ENCODE measurements at regions not wholly inside any gene's neighbourhood (a gene's known extent, or its start where the extent isn't known, plus 50 kb on each side); places are given as distances from the start of the nearest gene placed in this dataset.

DNA sequence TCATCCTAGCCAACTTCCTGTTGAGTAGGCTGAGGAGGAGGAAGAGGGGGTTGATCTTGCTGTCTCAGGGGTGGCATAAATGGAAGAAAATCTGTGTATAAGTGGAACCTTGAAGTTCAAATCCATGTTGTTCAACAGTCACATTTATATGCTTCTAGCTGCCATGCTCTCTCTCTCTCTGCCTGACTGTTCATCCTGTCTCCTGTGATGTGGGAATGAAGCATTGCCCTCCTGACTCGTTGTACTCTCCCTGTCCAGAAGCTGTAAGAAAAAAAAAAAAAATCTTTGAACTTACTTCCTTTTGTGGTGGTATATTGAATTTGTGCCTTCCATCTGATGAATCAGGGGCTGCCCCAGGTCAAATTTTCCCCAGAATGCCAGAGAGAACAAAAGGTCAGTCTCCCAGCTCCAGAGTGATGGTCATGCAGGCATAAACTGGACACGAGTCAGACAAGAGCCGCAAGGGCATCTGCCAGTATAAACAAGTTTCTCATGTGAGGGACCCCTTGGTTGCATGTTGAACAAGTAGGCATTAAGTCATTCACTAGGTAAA is 257.0 kb downstream of the IDS start:
- no peak for TF ChIP-seq CTCF (IDR thresholded peaks at IDR 0.05)
- no peak for TF ChIP-seq POLR2A (IDR thresholded peaks at IDR 0.05)
- DNase-seq, result no peak
- H3K27me3 ChIP-seq, result no peaks in the 10 kb centered on the region
- no peak overlapping the region for H3K4me3 ChIP-seq (replicated peaks in 1 of 3)
- 54 to 61% methylated on average over 3 of the region's 3 CpGs for WGBS, 2 donors
- no peaks in the 10 kb centered on the region for H3K9me3 ChIP-seq
- H3K4me1 ChIP-seq, result no peaks in the 10 kb centered on the region
- H3K36me3 ChIP-seq, result no peaks in the 10 kb centered on the region
- intact Hi-C loops (cut with DNase I), result no loop called here
- H3K27ac ChIP-seq, result no peak overlapping the region

DNA sequence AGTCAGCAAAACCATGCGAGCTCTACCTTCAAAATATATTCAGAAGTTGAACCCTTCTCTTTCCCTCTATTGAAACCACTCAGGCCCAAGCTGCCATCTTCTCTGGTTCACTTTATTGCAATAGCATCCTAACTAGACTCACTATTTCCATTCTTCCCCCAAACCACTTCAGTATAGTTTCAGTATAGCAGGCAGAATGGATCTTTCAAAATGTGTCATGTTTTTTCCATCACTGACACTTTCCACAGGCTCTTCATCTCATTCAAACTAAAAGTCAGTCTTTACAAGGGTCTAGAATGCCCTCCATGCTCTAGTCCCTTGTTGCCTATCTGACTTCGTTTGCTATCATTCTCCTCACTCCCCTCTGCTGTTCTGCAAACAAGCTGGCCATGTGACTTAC is 274.4 kb downstream of the IDS start:
- Histone ChIP-seq H3K27ac (no peak overlapping the region), H3K9me3 (no peaks in the 10 kb centered on the region), H3K4me3 (replicated peaks in 1 of 3) (no peak overlapping the region), H3K36me3 (no peaks in the 10 kb centered on the region), H3K4me1 (no peaks in the 10 kb centered on the region), H3K27me3 (no peaks in the 10 kb centered on the region)
- no peak for DNase-seq
- intact Hi-C loops (cut with DNase I), result no loop called here
- 71 to 74% methylated on average over 2 of the region's 2 CpGs for WGBS, 2 donors
- TF ChIP-seq POLR2A (IDR thresholded peaks at IDR 0.05) (no peak), CTCF (IDR thresholded peaks at IDR 0.05) (no peak)

- Histone ChIP-seq H3K4me3 (replicated peaks in 1 of 3) (no peak overlapping the region), H3K36me3 (no peaks in the 10 kb centered on the region), H3K27me3 (no peaks in the 10 kb centered on the region), H3K9me3 (no peaks in the 10 kb centered on the region), H3K4me1 (no peaks in the 10 kb centered on the region), H3K27ac (no peak overlapping the region)
- 74 to 79% methylated on average over 2 of the region's 2 CpGs for WGBS, 2 donors
- TF ChIP-seq CTCF (IDR thresholded peaks at IDR 0.05) (no peak), POLR2A (IDR thresholded peaks at IDR 0.05) (no peak)
- no peak for DNase-seq
- intact Hi-C loops (cut with DNase I), result no loop called here
Measured at GRCh38 chrX:149223854-149224253, 281.3 kb downstream of the IDS start.

GRCh38 chrX:149222040-149222439 is 283.1 kb downstream of the IDS start:
- Histone ChIP-seq H3K27me3 (no peaks in the 10 kb centered on the region), H3K9me3 (no peaks in the 10 kb centered on the region), H3K4me3 (replicated peaks in 1 of 3) (no peak overlapping the region), H3K4me1 (no peaks in the 10 kb centered on the region), H3K36me3 (no peaks in the 10 kb centered on the region), H3K27ac (no peak overlapping the region)
- TF ChIP-seq CTCF (IDR thresholded peaks at IDR 0.05) (no peak), POLR2A (IDR thresholded peaks at IDR 0.05) (no peak)
- intact Hi-C loops (cut with DNase I), result no loop called here
- WGBS, 2 donors, result 85 to 100% methylated on average over 1 of the region's 1 CpG
- no peak for DNase-seq

DNA sequence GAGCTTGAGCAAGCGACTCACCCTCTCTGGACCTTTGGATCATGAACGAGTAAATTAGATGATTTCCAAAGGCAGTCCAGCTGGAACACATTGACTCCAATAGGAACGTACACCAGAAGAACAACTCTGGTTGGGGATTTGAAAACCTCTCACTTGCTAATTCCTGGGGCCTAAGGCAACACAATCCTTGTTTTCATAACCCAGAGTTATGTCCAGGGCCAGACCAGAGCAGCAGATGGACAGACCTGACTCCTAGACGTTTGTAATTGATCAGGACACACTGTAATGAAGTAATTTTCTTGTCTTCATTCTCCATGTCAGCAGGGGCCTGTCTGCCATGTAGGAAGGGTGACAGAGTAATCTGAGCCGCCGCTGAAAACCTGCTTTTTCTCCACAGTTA is 283.9 kb downstream of the IDS start:
- TF ChIP-seq CTCF (IDR thresholded peaks at IDR 0.05) (no peak), POLR2A (IDR thresholded peaks at IDR 0.05) (no peak)
- WGBS, 2 donors, result 35 to 42% methylated on average over 5 to 6 of the region's 6 CpGs
- Histone ChIP-seq H3K9me3 (no peaks in the 10 kb centered on the region), H3K4me1 (no peaks in the 10 kb centered on the region), H3K36me3 (no peaks in the 10 kb centered on the region), H3K27me3 (no peaks in the 10 kb centered on the region), H3K27ac (no peak overlapping the region), H3K4me3 (replicated peaks in 1 of 3) (no peak overlapping the region)
- DNase-seq, result no peak
- intact Hi-C loops (cut with DNase I), result no loop called here

All from thyroid gland (tissue), 4 donors.